AG09309 (cell line): ENCODE measurements at regions not wholly inside any gene's neighbourhood (a gene's known extent, or its start where the extent isn't known, plus 50 kb on each side); places are given as distances from the start of the nearest gene placed in this dataset.

Experiments
- DNase-seq: peaks from one replicate; pipeline ENCODE4 v3.0.0-alpha.2; 2010; ENCODE audit warnings: low read depth
- H3K4me3 ChIP-seq: 2 replicates; pipeline ENCODE4 v1.5.1; 2011; ENCODE audit warnings: mild to moderate bottlenecking, low read depth, low read length, moderate library complexity; ENCODE audit not compliant: control insufficient read depth
- TF ChIP-seq, protein P1 (sequence below): IDR thresholded peaks from 2 replicates; pipeline ENCODE4 v1.5.1; 2011; ENCODE audit warnings: mild to moderate bottlenecking, low read depth, low read length, inconsistent platforms; ENCODE audit not compliant: insufficient read depth, control insufficient read depth; ENCODE audit errors: missing control alignments

DNA sequence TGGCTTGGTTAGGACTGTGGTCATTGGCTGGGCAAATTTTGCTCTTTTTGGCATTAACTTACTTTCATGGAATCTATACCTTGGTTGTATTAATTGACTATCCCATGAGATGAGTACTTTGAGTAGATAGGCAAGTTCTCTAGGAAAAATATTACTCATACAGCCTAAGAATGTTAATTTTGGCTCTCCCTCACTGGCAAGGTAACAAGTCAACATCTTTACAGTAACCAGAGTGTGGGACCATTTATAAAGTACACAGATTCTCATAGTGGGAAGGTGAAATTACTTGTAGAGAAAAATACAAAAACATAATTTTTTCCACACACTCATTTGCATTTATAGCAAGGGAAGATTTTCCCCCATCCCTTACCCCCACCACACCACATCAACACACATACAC is 154.6 kb upstream of the ZNF608 start:
- TF ChIP-seq, protein P1, sequence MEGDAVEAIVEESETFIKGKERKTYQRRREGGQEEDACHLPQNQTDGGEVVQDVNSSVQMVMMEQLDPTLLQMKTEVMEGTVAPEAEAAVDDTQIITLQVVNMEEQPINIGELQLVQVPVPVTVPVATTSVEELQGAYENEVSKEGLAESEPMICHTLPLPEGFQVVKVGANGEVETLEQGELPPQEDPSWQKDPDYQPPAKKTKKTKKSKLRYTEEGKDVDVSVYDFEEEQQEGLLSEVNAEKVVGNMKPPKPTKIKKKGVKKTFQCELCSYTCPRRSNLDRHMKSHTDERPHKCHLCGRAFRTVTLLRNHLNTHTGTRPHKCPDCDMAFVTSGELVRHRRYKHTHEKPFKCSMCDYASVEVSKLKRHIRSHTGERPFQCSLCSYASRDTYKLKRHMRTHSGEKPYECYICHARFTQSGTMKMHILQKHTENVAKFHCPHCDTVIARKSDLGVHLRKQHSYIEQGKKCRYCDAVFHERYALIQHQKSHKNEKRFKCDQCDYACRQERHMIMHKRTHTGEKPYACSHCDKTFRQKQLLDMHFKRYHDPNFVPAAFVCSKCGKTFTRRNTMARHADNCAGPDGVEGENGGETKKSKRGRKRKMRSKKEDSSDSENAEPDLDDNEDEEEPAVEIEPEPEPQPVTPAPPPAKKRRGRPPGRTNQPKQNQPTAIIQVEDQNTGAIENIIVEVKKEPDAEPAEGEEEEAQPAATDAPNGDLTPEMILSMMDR: no peak

DNA sequence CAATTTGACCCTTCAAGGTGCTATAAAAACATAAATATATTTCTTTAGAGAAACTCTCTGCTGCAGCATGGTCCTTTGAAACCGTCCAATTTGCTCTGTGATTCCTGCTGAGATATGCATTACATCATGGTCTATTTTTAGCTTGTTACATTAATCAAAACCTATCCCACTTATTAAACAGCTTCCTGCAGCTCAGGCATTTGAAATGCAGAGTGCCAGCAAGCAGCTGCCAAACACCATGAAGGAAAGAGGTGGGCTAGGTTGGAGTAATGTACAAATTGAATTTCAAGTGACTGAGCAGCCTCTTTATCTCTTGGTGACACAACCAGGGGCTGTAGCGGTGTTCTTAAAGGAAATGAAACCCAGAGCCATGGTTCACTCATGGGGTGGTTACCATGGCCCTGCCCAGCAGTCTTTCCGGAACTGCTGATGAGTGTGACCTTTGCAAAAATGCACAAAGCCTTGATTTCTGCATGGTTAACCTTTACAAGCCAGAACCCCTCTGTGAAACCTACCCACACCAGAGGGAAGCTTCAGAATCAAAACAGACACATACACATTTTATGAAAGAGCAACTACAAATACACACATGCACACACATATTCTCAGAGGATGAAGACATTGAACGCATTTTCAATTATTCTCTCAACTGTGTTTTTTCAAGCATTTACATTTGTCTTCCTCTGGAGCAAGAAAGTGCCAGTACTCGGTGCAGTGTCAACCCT is 155.8 kb upstream of the ZNF608 start:
- H3K4me3 ChIP-seq: no peak overlapping the region
- DNase-seq: no peak

More for the DNA sequence above, 154.6 kb upstream of the ZNF608 start:
- DNase-seq: no peak
- H3K4me3 ChIP-seq: no peak overlapping the region

DNA sequence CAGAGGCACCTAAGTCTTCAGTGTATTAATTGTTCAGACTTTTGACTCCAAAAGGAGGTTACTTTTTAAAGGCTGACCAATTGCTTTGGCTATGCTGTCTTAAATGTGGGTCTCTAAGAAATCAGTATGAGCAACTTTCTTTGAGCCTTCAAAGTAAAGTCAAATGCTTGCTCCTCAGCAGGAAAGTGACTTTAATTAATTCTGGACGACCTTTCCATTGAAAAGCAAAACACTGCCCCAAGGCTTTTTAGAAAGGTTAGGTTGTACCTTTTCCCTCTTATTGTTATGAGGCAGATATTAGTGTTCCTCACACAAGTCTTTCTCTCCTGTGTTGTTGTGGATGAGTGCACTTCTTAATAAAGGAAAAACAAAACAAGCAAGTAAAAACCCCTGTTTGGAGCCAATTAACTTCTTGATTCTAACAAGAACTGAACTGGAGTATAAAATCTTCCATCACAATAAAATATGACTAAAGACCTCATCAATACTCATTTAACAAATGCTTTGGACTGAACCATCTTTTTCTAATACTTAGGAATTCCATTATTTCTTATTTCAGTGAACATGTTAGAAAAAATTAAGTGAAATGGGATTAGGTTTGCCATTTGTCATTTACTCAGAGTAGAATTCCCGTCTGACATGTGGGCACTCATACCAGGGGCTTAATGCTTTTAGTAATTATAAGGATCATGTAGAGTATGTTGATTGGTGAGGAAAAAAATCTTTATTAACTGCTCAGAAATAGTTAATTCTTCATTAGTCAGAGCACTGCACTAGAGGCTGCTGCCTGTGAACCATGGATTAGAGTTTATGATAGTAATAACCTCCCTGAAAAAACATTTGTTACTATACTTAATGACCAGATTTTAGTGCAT is 159.1 kb upstream of the ZNF608 start:
- TF ChIP-seq, protein P1: no peak
- no peak overlapping the region for H3K4me3 ChIP-seq
- DNase-seq: no peak

More for the DNA sequence above, 155.8 kb upstream of the ZNF608 start:
- TF ChIP-seq, protein P1: no peak

DNA sequence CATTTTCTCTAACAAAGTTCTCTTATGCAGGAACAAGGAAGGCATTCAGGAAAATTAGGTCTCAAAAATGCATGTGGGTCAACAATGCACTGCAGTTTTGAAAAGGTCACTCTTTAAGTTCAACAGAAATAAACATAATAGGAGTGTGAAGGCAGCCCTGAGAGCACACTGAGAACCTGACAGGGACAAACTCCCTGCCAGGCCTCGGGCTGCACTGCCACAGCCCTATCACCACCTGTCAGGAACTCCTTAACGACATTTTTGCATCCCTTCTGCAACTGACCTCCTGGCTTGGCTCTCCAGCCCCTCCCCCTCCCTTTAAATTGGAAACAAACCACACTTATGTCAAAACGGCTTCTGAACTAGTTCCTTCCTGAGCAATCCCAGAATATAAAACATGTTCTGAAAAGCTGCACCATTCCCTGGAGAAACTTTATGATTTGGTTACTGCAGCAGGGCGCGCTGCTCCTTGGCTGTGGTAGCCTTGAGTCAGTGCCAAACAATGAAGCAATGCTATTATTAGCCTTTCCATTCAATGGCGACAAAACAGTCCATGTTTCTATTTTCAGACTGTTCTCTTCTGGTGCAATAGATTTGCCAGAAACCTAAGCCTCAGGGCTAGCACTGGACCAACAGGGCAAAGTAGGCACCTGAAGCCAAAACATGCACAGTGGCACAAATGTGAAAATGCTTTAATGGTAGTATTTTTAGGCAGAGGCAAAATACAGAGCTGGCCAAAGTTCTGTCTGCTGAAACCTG is 160.1 kb upstream of the ZNF608 start:
- no peak overlapping the region for H3K4me3 ChIP-seq
- TF ChIP-seq, protein P1: peak; percentile 8
- DNase-seq: peak; percentile 62

DNA sequence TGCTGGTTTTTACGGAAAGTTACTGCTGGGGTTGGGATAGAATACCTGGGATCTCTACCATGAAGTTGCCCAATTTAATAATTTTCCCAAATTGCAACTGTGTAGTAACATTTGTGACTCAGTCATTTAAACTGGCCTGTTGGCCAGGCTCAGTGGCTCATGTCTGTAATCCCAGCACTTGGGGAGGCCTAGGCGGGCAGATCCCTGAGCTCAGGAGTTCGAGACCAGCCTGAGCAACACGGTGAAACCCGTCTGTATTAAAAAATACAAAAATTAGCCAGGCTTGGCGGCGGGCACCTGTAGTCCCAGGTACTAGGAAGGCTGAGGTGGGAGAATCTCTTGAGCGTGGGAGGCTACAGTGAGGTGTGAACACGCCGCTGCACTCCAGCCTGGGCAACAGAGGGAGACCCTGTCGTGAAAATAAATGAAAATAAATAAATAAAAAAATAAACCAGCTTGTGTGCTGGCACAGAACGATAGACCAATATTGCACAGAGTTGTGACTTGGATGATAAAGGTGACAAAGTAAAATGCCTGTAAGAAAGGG is 160.7 kb upstream of the ZNF608 start:
- H3K4me3 ChIP-seq: no peak overlapping the region
- DNase-seq: no peak
- TF ChIP-seq, protein P1: no peak
